H1 (cell line): ENCODE measurements at regions not wholly inside any gene's neighbourhood (a gene's known extent, or its start where the extent isn't known, plus 50 kb on each side); places are given as distances from the start of the nearest gene placed in this dataset.
"Not testable (repeated sequence)": the region's sequence is repeated elsewhere in the genome, so short reads cannot be mapped to it uniquely, and the experiment has no call there.

Experiments
- CTCF ChIA-PET: fragments of 300-600 bp; sonication (Branson Sonifier 250); formaldehyde crosslinking; loops from one replicate; lab custom pipeline; 2021; ENCODE audit not compliant: partially characterized antibody; lab: Charles Lee
- POLR2A ChIA-PET: fragments of 300-600 bp; sonication (Branson Sonifier 250); formaldehyde crosslinking; loops from one replicate; lab custom pipeline; 2021; ENCODE audit warnings: inconsistent platforms; ENCODE audit not compliant: partially characterized antibody; lab: Charles Lee
- DNase-seq, 2 experiments: peaks; one replicate each; pipeline versions ENCODE4 v3.0.0 to v3.0.0-alpha.2; 2010 to 2022; ENCODE audit warnings: low spot score in 2 of 2, low read depth in 1 of 2, mixed read lengths in 1 of 2
- FAIRE-seq: peaks from 2 replicates; lab custom pipeline; 2011; peaks lifted over from hg19 to GRCh38; lab: Jason Lieb, UNC
- H2AFZ ChIP-seq: 2 replicates; pipeline ENCODE4 v1.8.1; 2012; ENCODE audit warnings: low read length, inconsistent platforms
- H2AK5ac ChIP-seq: 2 replicates; pipeline ENCODE4 v1.6.1; 2013; ENCODE audit warnings: low read depth, low read length
- H2BK120ac ChIP-seq: replicated peaks from 2 replicates; pipeline ENCODE3; 2013; ENCODE audit warnings: low read depth, low read length, inconsistent platforms
- H2BK12ac ChIP-seq: 2 replicates; pipeline ENCODE4 v1.6.1; 2013; ENCODE audit warnings: low read depth, low read length
- H2BK15ac ChIP-seq: 2 replicates; pipeline ENCODE4 v1.6.1; 2013; ENCODE audit warnings: low read length
- H2BK20ac ChIP-seq: 2 replicates; pipeline ENCODE4 v1.6.1; 2013; ENCODE audit warnings: low read length
- H2BK5ac ChIP-seq: 2 replicates; pipeline ENCODE4 v1.6.1; 2013; ENCODE audit warnings: low read depth, low read length
- H3K14ac ChIP-seq: 2 replicates; pipeline ENCODE4 v1.6.1; 2013; ENCODE audit warnings: inconsistent platforms; ENCODE audit not compliant: insufficient read length
- H3K18ac ChIP-seq: 2 replicates; pipeline ENCODE4 v1.6.1; 2013; ENCODE audit warnings: low read length; ENCODE audit errors: extremely low read depth
- H3K23ac ChIP-seq: 2 replicates; pipeline ENCODE4 v1.6.1; 2013; ENCODE audit warnings: inconsistent platforms; ENCODE audit not compliant: insufficient read length
- H3K23me2 ChIP-seq: 2 replicates; pipeline ENCODE4 v1.6.1; 2013; ENCODE audit warnings: low read depth, low read length
- H3K27ac ChIP-seq: 2 replicates; pipeline ENCODE4 v1.6.1; 2011; ENCODE audit warnings: low read depth, low read length, inconsistent platforms
- H3K27me3 ChIP-seq, 4 experiments: replicated peaks in 1 of 4; 1 replicate in 1 of 4; 2 replicates in 3 of 4; pipeline versions ENCODE4 v1.6.1 to v1.8.1; 2011 to 2013; ENCODE audit warnings: low read length in 3 of 4, mild to moderate bottlenecking in 3 of 4, inconsistent platforms in 2 of 4, mixed read lengths in 2 of 4, moderate library complexity in 1 of 4; ENCODE audit not compliant: control insufficient read depth in 3 of 4, insufficient read depth in 3 of 4; ENCODE audit errors: extremely low read depth in 1 of 4
- H3K36me3 ChIP-seq, 4 experiments: 2 replicates each; pipeline versions ENCODE4 v1.6.1 to v1.8.1; 2011 to 2013; ENCODE audit warnings: mild to moderate bottlenecking in 4 of 4, low read length in 3 of 4, moderate library complexity in 2 of 4, control low read depth in 1 of 4, inconsistent platforms in 1 of 4; ENCODE audit not compliant: insufficient read depth in 4 of 4, control insufficient read depth in 2 of 4
- H3K4ac ChIP-seq: replicated peaks from 2 replicates; pipeline ENCODE3; 2013; ENCODE audit warnings: low read length, low read depth, mixed read lengths, inconsistent platforms; ENCODE audit not compliant: insufficient read length
- H3K4me1 ChIP-seq, 4 experiments: replicated peaks in 1 of 4; 1 replicate in 1 of 4; 2 replicates in 3 of 4; pipeline versions ENCODE4 v1.6.1 to v1.8.1; 2011 to 2013; ENCODE audit warnings: low read length in 3 of 4, inconsistent platforms in 2 of 4, mixed read lengths in 1 of 4; ENCODE audit not compliant: insufficient read depth in 4 of 4, control insufficient read depth in 3 of 4
- H3K4me2 ChIP-seq, 2 experiments: 2 replicates each; pipeline versions ENCODE4 v1.6.1 to v1.8.1; 2011 to 2013; ENCODE audit warnings: low read depth in 2 of 2, low read length in 2 of 2, control low read depth in 1 of 2, inconsistent platforms in 1 of 2, mild to moderate bottlenecking in 1 of 2; ENCODE audit not compliant: insufficient read depth in 1 of 2
- H3K4me3 ChIP-seq, 4 experiments: fragments of 200-600, 300-600 bp in 1 of 4; sonication (generic), shearing (Covaris generic), sonication (Bioruptor Twin) in 1 of 4; 2 replicates each; pipeline versions ENCODE4 v1.5.1 to v1.8.1; 2011 to 2016; ENCODE audit warnings: low read length in 4 of 4, low read depth in 3 of 4, control low read depth in 2 of 4, inconsistent platforms in 2 of 4, mild to moderate bottlenecking in 2 of 4, mixed read lengths in 1 of 4, moderate library complexity in 1 of 4; ENCODE audit not compliant: insufficient read depth in 2 of 4; ENCODE audit errors: extremely low read depth in 1 of 4
- H3K56ac ChIP-seq: replicated peaks from 2 replicates; pipeline ENCODE3; 2013; ENCODE audit warnings: low read depth, mild to moderate bottlenecking, mixed read lengths, low read length, inconsistent platforms; ENCODE audit not compliant: insufficient read length
- H3K79me1 ChIP-seq: 2 replicates; pipeline ENCODE4 v1.6.1; 2013; ENCODE audit warnings: low read depth, low read length, control low read depth
- H3K79me2 ChIP-seq, 2 experiments: 2 replicates each; pipeline versions ENCODE4 v1.6.1 to v1.8.1; 2012 to 2013; ENCODE audit warnings: low read length in 2 of 2, mild to moderate bottlenecking in 2 of 2, inconsistent platforms in 1 of 2; ENCODE audit not compliant: insufficient read depth in 2 of 2, control insufficient read depth in 1 of 2
- H3K9ac ChIP-seq, 4 experiments: replicated peaks in 1 of 4; 1 replicate in 1 of 4; 2 replicates in 3 of 4; pipeline versions ENCODE4 v1.6.1 to v1.8.1; 2011 to 2013; ENCODE audit warnings: low read depth in 3 of 4, low read length in 3 of 4, control low read depth in 2 of 4, mild to moderate bottlenecking in 2 of 4, moderate library complexity in 2 of 4, inconsistent platforms in 1 of 4; ENCODE audit errors: extremely low read depth in 1 of 4
- H3K9me3 ChIP-seq, 2 experiments: 2 replicates each; pipeline versions ENCODE4 v1.6.1 to v1.8.1; 2012 to 2013; ENCODE audit warnings: mild to moderate bottlenecking in 2 of 2, moderate library complexity in 2 of 2, control low read depth in 1 of 2, inconsistent platforms in 1 of 2, low read depth in 1 of 2, low read length in 1 of 2, mixed read lengths in 1 of 2; ENCODE audit not compliant: insufficient read depth in 2 of 2
- H4K20me1 ChIP-seq, 2 experiments: replicated peaks in 1 of 2; 2 replicates each; pipeline versions ENCODE3 to v1.8.1; 2011 to 2013; ENCODE audit warnings: inconsistent platforms in 2 of 2, low read length in 2 of 2, mild to moderate bottlenecking in 1 of 2; ENCODE audit not compliant: insufficient read depth in 2 of 2, control insufficient read depth in 1 of 2
- H4K5ac ChIP-seq: 2 replicates; pipeline ENCODE4 v1.6.1; 2013; ENCODE audit warnings: low read length, low read depth, mixed read lengths, inconsistent platforms; ENCODE audit not compliant: insufficient read length
- H4K8ac ChIP-seq: 2 replicates; pipeline ENCODE4 v1.8.0; 2013; ENCODE audit warnings: mild to moderate bottlenecking, moderate library complexity, low read length, inconsistent platforms; ENCODE audit not compliant: insufficient read depth; ENCODE audit errors: extremely low read depth
- H4K91ac ChIP-seq: replicated peaks from 2 replicates; pipeline ENCODE3; 2013; ENCODE audit warnings: low read length, mixed read lengths, inconsistent platforms; ENCODE audit not compliant: insufficient read length
- WGBS, 2 experiments: shearing (Covaris generic) in 1 of 2; methylation state at CpG; one replicate each; pipeline versions ENCODE4 v1.1.6 to v1.1.7; 2013 to 2015; ENCODE audit warnings: low lambda C conversion rate in 2 of 2, mixed read lengths in 2 of 2, inconsistent platforms in 1 of 2, low coverage in 1 of 2, missing lambda C conversion rate in 1 of 2; ENCODE audit not compliant: insufficient replicate concordance in 2 of 2, insufficient coverage in 1 of 2, insufficient read length in 1 of 2; ENCODE audit errors: extremely low coverage in 1 of 2, missing lambda C conversion rate in 1 of 2; 5-methylcytosine and 5-hydroxymethylcytosine counted together

DNA sequence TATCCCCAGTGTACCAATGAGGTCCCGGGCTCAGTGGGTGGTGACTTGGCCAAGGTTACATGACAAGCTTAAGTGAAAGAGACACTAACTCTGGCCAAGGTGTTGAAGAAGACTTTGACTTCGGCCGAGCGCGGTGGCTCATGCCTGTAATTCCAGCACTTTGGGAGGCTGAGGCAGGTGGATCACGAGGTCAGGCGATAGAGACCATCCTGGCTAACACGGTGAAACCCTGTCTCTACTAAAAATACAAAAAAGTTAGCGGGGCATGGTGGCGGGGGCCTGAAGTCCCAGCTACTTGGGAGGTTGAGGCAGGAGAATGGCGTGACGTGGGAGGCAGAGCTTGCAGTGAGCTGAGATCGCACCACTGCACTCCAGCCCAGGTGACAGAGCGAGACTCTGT lies 65.6 kb upstream of the OPN4 start:
- not testable (repeated sequence) for H3K4me3 ChIP-seq, H4K8ac ChIP-seq, H3K23me2 ChIP-seq, H3K9me3 ChIP-seq, H3K18ac ChIP-seq, FAIRE-seq, H2BK12ac ChIP-seq, H4K91ac ChIP-seq, H2AK5ac ChIP-seq, H2BK15ac ChIP-seq, H4K5ac ChIP-seq, H2BK120ac ChIP-seq, H2BK5ac ChIP-seq, H3K56ac ChIP-seq, H3K27me3 ChIP-seq, H3K23ac ChIP-seq, H4K20me1 ChIP-seq, DNase-seq, H3K79me1 ChIP-seq, H3K4ac ChIP-seq, H3K27ac ChIP-seq, H3K79me2 ChIP-seq, H3K4me2 ChIP-seq, H2BK20ac ChIP-seq, H2AFZ ChIP-seq, H3K36me3 ChIP-seq, H3K4me1 ChIP-seq, H3K14ac ChIP-seq, H3K9ac ChIP-seq
- ChIA-PET CTCF (interaction anchor here (0.6 to 7.2 kb wide), 6 partner anchors 29 to 224 kb away, joined by 3 to 61 read pairs (median 3); no protein-coding TSS in a partner anchor), POLR2A (interaction anchor here (0.7 kb wide), 1 partner anchor 212 kb away, joined by 4 read pairs; no protein-coding TSS in a partner anchor)
- WGBS, 2 experiments: 91% methylated on average over 14 of the region's 14 CpGs; no CpG with 5 or more reads in 1 of the 2 experiments
